OCI-LY3 (cell line): ENCODE measurements at regions not wholly inside any gene's neighbourhood (a gene's known extent, or its start where the extent isn't known, plus 50 kb on each side); places are given as distances from the start of the nearest gene placed in this dataset.
"Not testable (repeated sequence)": the region's sequence is repeated elsewhere in the genome, so short reads cannot be mapped to it uniquely, and the experiment has no call there.

ENCODE experiments used
- H2AFZ ChIP-seq: fragments of 200-600, 300-600 bp; shearing (Covaris generic); 2 replicates; pipeline ENCODE4 v1.6.0; 2014; ENCODE audit warnings: antibody characterized with exemption, low read depth, low read length
- H3K27ac ChIP-seq: fragments of 200-600, 300-600 bp; sonication (generic); 2 replicates; pipeline ENCODE4 v1.5.1; 2014; ENCODE audit warnings: mild to moderate bottlenecking, low read length, moderate library complexity, mixed read lengths
- H3K27me3 ChIP-seq: fragments of 200-600, 300-600 bp; sonication (generic); 2 replicates; pipeline ENCODE4 v1.6.1; 2014; ENCODE audit warnings: low read depth, low read length, mixed read lengths
- H3K36me3 ChIP-seq: fragments of 200-600, 300-600 bp; sonication (generic); replicated peaks from 2 replicates; pipeline ENCODE3; 2014; ENCODE audit warnings: low read depth, low read length, mixed read lengths
- H3K4me1 ChIP-seq: fragments of 300-600, 200-600 bp; sonication (generic); 2 replicates; pipeline ENCODE4 v1.6.1; 2014; ENCODE audit warnings: low read length, mixed read lengths
- H3K4me2 ChIP-seq: fragments of 200-600, 300-600 bp; sonication (generic); 2 replicates; pipeline ENCODE4 v1.6.1; 2014; ENCODE audit warnings: low read length, mixed read lengths
- H3K4me3 ChIP-seq: fragments of 300-600, 200-600 bp; sonication (generic); 2 replicates; pipeline ENCODE4 v1.5.1; 2014; ENCODE audit warnings: antibody characterized with exemption, mild to moderate bottlenecking, low read length, moderate library complexity
- H3K79me2 ChIP-seq: fragments of 300-600, 200-600 bp; shearing (Covaris generic); 2 replicates; pipeline ENCODE4 v1.6.1; 2014; ENCODE audit warnings: mild to moderate bottlenecking, low read length, mixed read lengths
- H3K9ac ChIP-seq: fragments of 300-600, 200-600 bp; shearing (Covaris generic); 2 replicates; pipeline ENCODE4 v1.6.0; 2014; ENCODE audit warnings: mild to moderate bottlenecking, low read length, moderate library complexity
- H3K9me3 ChIP-seq: fragments of 200-600, 300-600 bp; shearing (Covaris generic); 2 replicates; pipeline ENCODE4 v1.6.1; 2014; ENCODE audit warnings: low read length, mixed read lengths; ENCODE audit not compliant: insufficient read depth
- H4K20me1 ChIP-seq: fragments of 200-600, 300-600 bp; sonication (generic); 2 replicates; pipeline ENCODE4 v1.6.1; 2016; ENCODE audit warnings: low read length, mixed read lengths; ENCODE audit not compliant: insufficient read depth
- EZH2phosphoT487 ChIP-seq: fragments of 200-600 bp; shearing (Covaris generic); IDR thresholded peaks from 2 replicates; pipeline ENCODE4 v1.6.1; 2018; ENCODE audit warnings: antibody characterized with exemption, mixed run types, low read depth
- TF ChIP-seq, protein P1 (sequence below): fragments of 200-600, 300-600 bp; sonication (generic); IDR thresholded peaks from 2 replicates; pipeline ENCODE4 v1.5.1; 2014; ENCODE audit warnings: antibody characterized with exemption, low read length, low read depth

DNA sequence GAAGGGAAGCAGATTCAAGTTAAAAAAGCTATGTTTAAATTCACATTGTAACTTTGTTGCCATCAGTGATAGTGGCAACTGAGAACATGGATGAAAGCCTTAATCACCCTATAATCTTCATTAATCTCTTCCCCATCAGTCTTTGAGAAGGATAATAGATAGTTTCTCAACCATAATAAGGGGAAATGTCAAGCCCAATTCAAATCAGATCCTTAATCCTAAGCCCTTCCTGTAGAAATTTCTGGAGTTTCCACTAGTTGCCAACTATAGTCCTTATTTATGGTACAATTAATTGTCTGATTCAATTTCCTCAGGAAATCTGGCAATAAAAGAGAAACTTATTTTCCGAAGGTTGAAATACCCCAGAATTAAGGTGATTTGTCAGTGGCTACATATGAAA, 431.8 kb downstream of the ZWINT start:
- H3K27ac ChIP-seq: no peak overlapping the region

DNA sequence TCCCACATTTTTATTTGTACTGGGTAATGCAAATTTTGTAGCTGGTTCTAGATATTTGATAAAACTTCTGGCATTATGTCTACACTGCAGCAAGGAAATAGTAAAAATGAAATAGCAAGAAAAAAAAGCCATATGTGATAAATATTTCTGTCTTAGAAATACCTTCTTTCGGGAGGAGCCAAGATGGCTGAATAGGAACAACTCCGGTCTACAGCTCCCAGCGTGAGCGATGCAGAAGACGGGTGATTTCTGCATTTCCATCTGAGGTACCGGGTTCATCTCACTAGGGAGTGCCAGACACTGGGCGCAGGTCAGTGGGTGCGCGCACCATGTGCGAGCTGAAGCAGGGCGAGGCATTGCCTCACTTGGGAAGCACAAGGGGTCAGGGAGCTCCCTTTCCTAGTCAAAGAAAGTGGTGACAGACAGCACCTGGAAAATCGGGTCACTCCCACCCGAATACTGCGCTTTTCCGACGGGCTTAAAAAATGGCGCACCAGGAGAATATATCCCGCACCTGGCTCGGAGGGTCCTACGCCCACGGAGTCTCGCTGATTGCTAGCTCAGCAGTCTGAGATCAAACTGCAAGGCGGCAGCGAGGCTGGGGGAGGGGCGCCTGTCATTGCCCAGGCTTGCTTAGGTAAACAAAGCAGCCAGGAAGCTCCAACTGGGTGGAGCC, 461.4 kb downstream of the ZWINT start:
- H3K9me3 ChIP-seq, H3K79me2 ChIP-seq, H3K9ac ChIP-seq, H2AFZ ChIP-seq, H3K4me2 ChIP-seq, H4K20me1 ChIP-seq, H3K36me3 ChIP-seq, H3K27ac ChIP-seq, H3K27me3 ChIP-seq, H3K4me3 ChIP-seq, H3K4me1 ChIP-seq: not testable (repeated sequence)

More for the DNA sequence above, 431.8 kb downstream of the ZWINT start:
- H3K36me3 ChIP-seq: no peaks in the 10 kb centered on the region
- no peaks in the 10 kb centered on the region for H3K27me3 ChIP-seq
- H3K4me3 ChIP-seq: no peak overlapping the region
- no peaks in the 10 kb centered on the region for H3K4me1 ChIP-seq
- no peaks in the 10 kb centered on the region for H3K79me2 ChIP-seq
- H3K9ac ChIP-seq: no peak overlapping the region
- H2AFZ ChIP-seq: no peak overlapping the region
- H3K9me3 ChIP-seq: no peaks in the 10 kb centered on the region
- no peak overlapping the region for H3K4me2 ChIP-seq
- no peaks in the 10 kb centered on the region for H4K20me1 ChIP-seq
- TF ChIP-seq EZH2phosphoT487: no peak
- TF ChIP-seq, protein P1, sequence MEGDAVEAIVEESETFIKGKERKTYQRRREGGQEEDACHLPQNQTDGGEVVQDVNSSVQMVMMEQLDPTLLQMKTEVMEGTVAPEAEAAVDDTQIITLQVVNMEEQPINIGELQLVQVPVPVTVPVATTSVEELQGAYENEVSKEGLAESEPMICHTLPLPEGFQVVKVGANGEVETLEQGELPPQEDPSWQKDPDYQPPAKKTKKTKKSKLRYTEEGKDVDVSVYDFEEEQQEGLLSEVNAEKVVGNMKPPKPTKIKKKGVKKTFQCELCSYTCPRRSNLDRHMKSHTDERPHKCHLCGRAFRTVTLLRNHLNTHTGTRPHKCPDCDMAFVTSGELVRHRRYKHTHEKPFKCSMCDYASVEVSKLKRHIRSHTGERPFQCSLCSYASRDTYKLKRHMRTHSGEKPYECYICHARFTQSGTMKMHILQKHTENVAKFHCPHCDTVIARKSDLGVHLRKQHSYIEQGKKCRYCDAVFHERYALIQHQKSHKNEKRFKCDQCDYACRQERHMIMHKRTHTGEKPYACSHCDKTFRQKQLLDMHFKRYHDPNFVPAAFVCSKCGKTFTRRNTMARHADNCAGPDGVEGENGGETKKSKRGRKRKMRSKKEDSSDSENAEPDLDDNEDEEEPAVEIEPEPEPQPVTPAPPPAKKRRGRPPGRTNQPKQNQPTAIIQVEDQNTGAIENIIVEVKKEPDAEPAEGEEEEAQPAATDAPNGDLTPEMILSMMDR: no peak

DNA sequence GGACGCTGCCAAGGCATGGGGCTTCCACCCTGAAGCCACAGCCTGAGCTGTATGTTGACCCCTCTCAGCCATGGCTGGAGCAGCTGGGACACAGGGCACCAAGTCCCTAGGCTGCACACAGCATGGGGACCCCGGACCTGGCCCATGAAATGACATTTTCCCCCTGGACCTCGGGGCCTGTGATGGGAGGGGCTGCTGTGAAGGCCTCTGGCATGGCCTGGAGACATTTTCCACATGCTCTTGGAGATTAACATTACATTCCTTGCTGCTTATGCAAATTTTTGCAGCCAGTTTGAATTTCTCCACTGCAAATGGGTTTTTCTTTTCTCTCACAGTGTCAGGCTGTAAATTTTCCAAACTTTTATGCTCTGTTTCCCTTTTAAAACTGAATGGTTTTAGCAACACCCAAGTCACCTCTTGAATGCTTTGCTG, 463.6 kb downstream of the ZWINT start:
- H3K4me1 ChIP-seq: no peaks in the 10 kb centered on the region
- TF ChIP-seq EZH2phosphoT487: no peak
- TF ChIP-seq, protein P1: no peak
- H3K36me3 ChIP-seq: no peaks in the 10 kb centered on the region
- H3K9ac ChIP-seq: no peak overlapping the region
- no peaks in the 10 kb centered on the region for H3K79me2 ChIP-seq
- no peak overlapping the region for H3K4me3 ChIP-seq
- H4K20me1 ChIP-seq: no peaks in the 10 kb centered on the region
- no peak overlapping the region for H2AFZ ChIP-seq
- no peak overlapping the region for H3K4me2 ChIP-seq
- no peaks in the 10 kb centered on the region for H3K9me3 ChIP-seq
- H3K27me3 ChIP-seq: no peaks in the 10 kb centered on the region
- no peak overlapping the region for H3K27ac ChIP-seq

DNA sequence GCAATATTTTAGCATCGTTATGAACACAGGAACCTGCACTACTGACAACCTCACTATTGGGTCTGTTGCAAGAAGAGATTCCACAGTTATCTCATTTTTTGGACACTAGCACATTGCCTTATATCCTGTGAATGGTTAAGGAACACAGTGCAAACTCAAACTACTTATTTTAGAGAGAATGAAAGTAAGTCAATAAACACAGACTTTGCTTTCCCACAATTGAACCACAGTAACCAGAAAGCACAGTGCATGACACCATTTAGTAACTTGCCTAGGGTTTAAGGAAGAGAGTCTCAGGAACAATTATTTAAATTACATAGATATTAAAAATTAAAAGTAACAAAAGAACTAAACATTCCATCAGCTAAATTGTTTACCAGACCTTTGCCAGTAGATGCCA, 468.8 kb downstream of the ZWINT start:
- no peaks in the 10 kb centered on the region for H3K4me1 ChIP-seq
- no peak overlapping the region for H3K4me2 ChIP-seq
- no peak overlapping the region for H3K9ac ChIP-seq
- no peaks in the 10 kb centered on the region for H3K27me3 ChIP-seq
- H3K36me3 ChIP-seq: no peaks in the 10 kb centered on the region
- no peak overlapping the region for H2AFZ ChIP-seq
- H3K27ac ChIP-seq: no peak overlapping the region
- H3K9me3 ChIP-seq: no peaks in the 10 kb centered on the region
- H3K79me2 ChIP-seq: no peaks in the 10 kb centered on the region
- H4K20me1 ChIP-seq: no peaks in the 10 kb centered on the region
- TF ChIP-seq, protein P1: no peak
- no peak for TF ChIP-seq EZH2phosphoT487
- H3K4me3 ChIP-seq: no peak overlapping the region
